HuH-7 (cell line): ENCODE measurements at regions not wholly inside any gene's neighbourhood (a gene's known extent, or its start where the extent isn't known, plus 50 kb on each side); places are given as distances from the start of the nearest gene placed in this dataset.
"Not testable (repeated sequence)": the region's sequence is repeated elsewhere in the genome, so short reads cannot be mapped to it uniquely, and the experiment has no call there.

ENCODE experiments used
- DNase-seq: peaks from one replicate; pipeline ENCODE4 v3.0.0; 2011; ENCODE audit warnings: low spot score

GRCh38 chr9:96156171-96156974, 145.6 kb downstream of the HSD17B3 start:
- no peak for DNase-seq

- no peak for DNase-seq
Observed at GRCh38 chr9:96154081-96154480, 147.9 kb downstream of the HSD17B3 start.

GRCh38 chr9:96152550-96152949, 149.4 kb downstream of the HSD17B3 start:
- no peak for DNase-seq

- DNase-seq: no peak
Observed at GRCh38 chr9:96150324-96151227, 151.4 kb downstream of the HSD17B3 start.

- no peak for DNase-seq
Observed at GRCh38 chr9:96149533-96150280, 152.3 kb downstream of the HSD17B3 start.

GRCh38 chr9:96148634-96149532, 153.1 kb downstream of the HSD17B3 start:
- DNase-seq: no peak

GRCh38 chr9:96147029-96147428, 154.9 kb downstream of the HSD17B3 start:
- not testable (repeated sequence) for DNase-seq

GRCh38 chr9:96141666-96142065, 160.3 kb downstream of the HSD17B3 start:
- DNase-seq: no peak

- DNase-seq: no peak
Observed at GRCh38 chr9:96141128-96141474, 160.9 kb downstream of the HSD17B3 start.

GRCh38 chr9:96140296-96141127, 161.5 kb downstream of the HSD17B3 start:
- no peak for DNase-seq

- no peak for DNase-seq
Observed at GRCh38 chr9:96139592-96140295, 162.2 kb downstream of the HSD17B3 start.

- no peak for DNase-seq
Observed at GRCh38 chr9:96138616-96139015, 163.4 kb downstream of the HSD17B3 start.

GRCh38 chr9:96137671-96138429, 164.1 kb downstream of the HSD17B3 start:
- no peak for DNase-seq

GRCh38 chr9:96136992-96137670, 164.8 kb downstream of the HSD17B3 start:
- DNase-seq: no peak

GRCh38 chr9:96135753-96136290, 166.2 kb downstream of the HSD17B3 start:
- DNase-seq: no peak

GRCh38 chr9:96135076-96135752, 166.8 kb downstream of the HSD17B3 start:
- no peak for DNase-seq

GRCh38 chr9:96133321-96134021, 168.5 kb downstream of the HSD17B3 start:
- no peak for DNase-seq
